Stimulated activated CD8-positive, alpha-beta memory T cell treated with anti-CD3 and anti-CD28 coated beads, Interleukin-7, amount 100 ng/mL, for 4 hours (primary cell): ENCODE measurements at regions not wholly inside any gene's neighbourhood (a gene's known extent, or its start where the extent isn't known, plus 50 kb on each side); places are given as distances from the start of the nearest gene placed in this dataset.

ENCODE experiments used
- DNase-seq, 2 donors: peaks; one replicate each; pipeline ENCODE4 v3.0.0-alpha.2; 2020; ENCODE audit warnings: low read depth in 2 of 2

- peak; percentile 30 to 49 for DNase-seq
Measured at GRCh38 chr15:70447928-70448698, 315.2 kb downstream of the UACA start.

GRCh38 chr15:70447521-70447920, 315.8 kb downstream of the UACA start:
- DNase-seq, result no peak

- no peak for DNase-seq
Measured at GRCh38 chr15:70447081-70447480, 316.3 kb downstream of the UACA start.

- DNase-seq, result no peak
Measured at GRCh38 chr15:70443486-70444273, 319.7 kb downstream of the UACA start.

GRCh38 chr15:70442616-70443321, 320.6 kb downstream of the UACA start:
- no peak for DNase-seq

- no peak for DNase-seq
Measured at GRCh38 chr15:70442211-70442610, 321.1 kb downstream of the UACA start.

- DNase-seq, result no peak
Measured at GRCh38 chr15:70440416-70441138, 322.8 kb downstream of the UACA start.

- DNase-seq, result no peak
Measured at GRCh38 chr15:70439880-70440279, 323.5 kb downstream of the UACA start.

GRCh38 chr15:70439304-70439877, 324.0 kb downstream of the UACA start:
- no peak for DNase-seq

GRCh38 chr15:70438776-70439175, 324.6 kb downstream of the UACA start:
- no peak for DNase-seq

- no peak for DNase-seq
Measured at GRCh38 chr15:70437882-70438451, 325.4 kb downstream of the UACA start.

GRCh38 chr15:70437089-70437488, 326.3 kb downstream of the UACA start:
- DNase-seq, result no peak

- DNase-seq, result no peak
Measured at GRCh38 chr15:70436428-70436827, 326.9 kb downstream of the UACA start.

- DNase-seq, result no peak
Measured at GRCh38 chr15:70435872-70436271, 327.5 kb downstream of the UACA start.

GRCh38 chr15:70435369-70435768, 328.0 kb downstream of the UACA start:
- DNase-seq, result no peak

GRCh38 chr15:70433586-70434324, 329.6 kb downstream of the UACA start:
- DNase-seq, result no peak

GRCh38 chr15:70432924-70433495, 330.3 kb downstream of the UACA start:
- no peak for DNase-seq

GRCh38 chr15:70431854-70432253, 331.5 kb downstream of the UACA start:
- no peak for DNase-seq

GRCh38 chr15:70430069-70430468, 332.4 kb upstream of the TLE3 start:
- DNase-seq, result no peak
